AG04450 (cell line): ENCODE measurements at regions not wholly inside any gene's neighbourhood (a gene's known extent, or its start where the extent isn't known, plus 50 kb on each side); places are given as distances from the start of the nearest gene placed in this dataset.

Experiments used
- CTCF ChIA-PET: fragments of 300-600, 350-600 bp; formaldehyde crosslinking; extraction: SDS; loops from one replicate; lab custom pipeline; 2022; ENCODE audit warnings: antibody characterized with exemption, inconsistent platforms; lab: Charles Lee
- POLR2A ChIA-PET: fragments of 350-600 bp; formaldehyde crosslinking; extraction: SDS; loops from one replicate; lab custom pipeline; 2021; ENCODE audit warnings: antibody characterized with exemption, inconsistent platforms; lab: Yijun Ruan, JAX
- DNase-seq: peaks from one replicate; pipeline ENCODE4 v3.0.0-alpha.2; 2011; ENCODE audit warnings: low read depth, low spot score
- H3K27ac ChIP-seq: one replicate; pipeline ENCODE4 v1.5.1; 2012; ENCODE audit warnings: low read depth, low read length, control low read depth
- H3K27me3 ChIP-seq: one replicate; pipeline ENCODE4 v1.6.0; 2012; ENCODE audit warnings: low read length; ENCODE audit not compliant: control insufficient read depth, insufficient read depth
- H3K4me3 ChIP-seq: 2 replicates; pipeline ENCODE4 v1.5.1; 2011; ENCODE audit warnings: mild to moderate bottlenecking, low read depth, low read length, control low read depth
- H3K9me3 ChIP-seq: 2 replicates; pipeline ENCODE4 v1.5.1; 2012; ENCODE audit warnings: low read length; ENCODE audit not compliant: control insufficient read depth, insufficient read depth
- CTCF ChIP-seq: IDR thresholded peaks from 2 replicates; pipeline ENCODE4 v1.5.1; 2011; ENCODE audit warnings: low read depth, low read length, control low read depth, inconsistent platforms

GRCh38 chr15:95492388-95493070 lies 838.0 kb upstream of the NR2F2 start:
- CTCF ChIA-PET = no interaction called here

GRCh38 chr15:95494971-95495541 lies 835.4 kb upstream of the NR2F2 start:
- CTCF ChIA-PET = interaction anchor here (0.7 kb wide), 1 partner anchor 61 kb away, joined by 3 read pairs; no protein-coding TSS in a partner anchor
- POLR2A ChIA-PET = interaction anchor here (0.5 to 0.7 kb wide), 2 partner anchors 130 to 369 kb away, joined by 4 to 5 read pairs; no protein-coding TSS in a partner anchor
- Histone ChIP-seq H3K9me3 (no peaks in the 10 kb centered on the region; the same call in 1 of the 2 replicates), H3K27me3 (no peaks in the 10 kb centered on the region), H3K27ac (no peak overlapping the region), H3K4me3 (no peak overlapping the region)
- no peak for DNase-seq
- TF ChIP-seq CTCF = no peak

More at GRCh38 chr15:95492388-95493070, 838.0 kb upstream of the NR2F2 start:
- H3K4me3 ChIP-seq = no peak overlapping the region
- no peak for DNase-seq
- no peak overlapping the region for H3K27ac ChIP-seq
- no peak for TF ChIP-seq CTCF
- no peaks in the 10 kb centered on the region for H3K27me3 ChIP-seq
- POLR2A ChIA-PET = no interaction called here
- no peaks in the 10 kb centered on the region; the same call in 1 of the 2 replicates for H3K9me3 ChIP-seq

GRCh38 chr15:95497634-95498033 lies 832.9 kb upstream of the NR2F2 start:
- ChIA-PET CTCF (no interaction called here), POLR2A (no interaction called here)

GRCh38 chr15:95498961-95499360 lies 831.5 kb upstream of the NR2F2 start:
- DNase-seq = no peak
- Histone ChIP-seq H3K27ac (no peak overlapping the region), H3K27me3 (no peaks in the 10 kb centered on the region), H3K4me3 (no peak overlapping the region), H3K9me3 (no peaks in the 10 kb centered on the region; the same call in 1 of the 2 replicates)
- no peak for TF ChIP-seq CTCF
- ChIA-PET POLR2A (no interaction called here), CTCF (no interaction called here)

More at GRCh38 chr15:95497634-95498033, 832.9 kb upstream of the NR2F2 start:
- no peak for TF ChIP-seq CTCF
- Histone ChIP-seq H3K9me3 (no peaks in the 10 kb centered on the region; the same call in 1 of the 2 replicates), H3K27me3 (no peaks in the 10 kb centered on the region), H3K27ac (no peak overlapping the region), H3K4me3 (no peak overlapping the region)
- DNase-seq = no peak

- TF ChIP-seq CTCF = no peak
- H3K9me3 ChIP-seq = no peaks in the 10 kb centered on the region; the same call in 1 of the 2 replicates
- POLR2A ChIA-PET = no interaction called here
- CTCF ChIA-PET = no interaction called here
- H3K4me3 ChIP-seq = no peak overlapping the region
- no peaks in the 10 kb centered on the region for H3K27me3 ChIP-seq
- no peak overlapping the region for H3K27ac ChIP-seq
- no peak for DNase-seq
Observed at GRCh38 chr15:95499397-95499796, 831.1 kb upstream of the NR2F2 start.
